ENCODE measurements at regions not wholly inside any gene's neighbourhood (a gene's known extent, or its start where the extent isn't known, plus 50 kb on each side); places are given as distances from the start of the nearest gene placed in this dataset.

GRCh38 chr10:111432588-111432987 lies 355.8 kb downstream of the ADRA2A start:
- no peaks in the 10 kb centered on the region for H3K36me3 ChIP-seq
- H3K27me3 ChIP-seq = no peaks in the 10 kb centered on the region
- TF ChIP-seq POLR2A (IDR thresholded peaks at IDR 0.05) (no peak), POLR2AphosphoS5 (IDR thresholded peaks at IDR 0.05) (no peak), CTCF (IDR thresholded peaks at IDR 0.05) (no peak), EP300 (IDR thresholded peaks at IDR 0.05) (no peak)
- no peak overlapping the region for H3K4me3 ChIP-seq
- intact Hi-C loops (cut with DNase I) = no loop called here
- H3K27ac ChIP-seq = no peak overlapping the region
- H3K4me1 ChIP-seq = no peaks in the 10 kb centered on the region
- no peak for DNase-seq
- no peaks in the 10 kb centered on the region for H3K9me3 ChIP-seq

DNA sequence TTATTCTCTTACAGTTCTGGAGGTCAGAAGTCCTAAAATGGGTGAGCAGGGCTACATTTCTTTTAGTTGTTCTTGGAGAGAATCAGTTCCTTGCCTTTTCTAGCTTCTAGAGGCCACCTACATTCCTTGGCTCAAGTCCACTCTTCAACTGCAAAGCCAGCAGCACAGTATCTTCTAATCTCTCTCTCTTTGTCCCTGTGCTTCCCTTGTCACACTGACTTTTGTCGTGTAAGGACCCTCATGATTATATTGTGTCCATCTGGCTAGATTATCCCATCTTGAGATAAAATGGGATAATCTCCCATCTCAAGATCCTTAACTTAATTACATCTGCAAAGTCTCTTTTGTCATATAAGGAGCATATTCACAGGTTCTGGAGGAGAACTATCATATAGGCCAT lies 359.0 kb downstream of the ADRA2A start:
- H3K27ac ChIP-seq = no peak overlapping the region
- intact Hi-C loops (cut with DNase I) = no loop called here
- no peaks in the 10 kb centered on the region for H3K27me3 ChIP-seq
- H3K4me1 ChIP-seq = no peaks in the 10 kb centered on the region
- no peaks in the 10 kb centered on the region for H3K9me3 ChIP-seq
- H3K4me3 ChIP-seq = no peak overlapping the region
- TF ChIP-seq POLR2A (IDR thresholded peaks at IDR 0.05) (no peak), CTCF (IDR thresholded peaks at IDR 0.05) (no peak)
- H3K36me3 ChIP-seq = no peaks in the 10 kb centered on the region
- WGBS, 2 donors = 80 to 95% methylated on average over 1 of the region's 1 CpG
- no peak for DNase-seq

DNA sequence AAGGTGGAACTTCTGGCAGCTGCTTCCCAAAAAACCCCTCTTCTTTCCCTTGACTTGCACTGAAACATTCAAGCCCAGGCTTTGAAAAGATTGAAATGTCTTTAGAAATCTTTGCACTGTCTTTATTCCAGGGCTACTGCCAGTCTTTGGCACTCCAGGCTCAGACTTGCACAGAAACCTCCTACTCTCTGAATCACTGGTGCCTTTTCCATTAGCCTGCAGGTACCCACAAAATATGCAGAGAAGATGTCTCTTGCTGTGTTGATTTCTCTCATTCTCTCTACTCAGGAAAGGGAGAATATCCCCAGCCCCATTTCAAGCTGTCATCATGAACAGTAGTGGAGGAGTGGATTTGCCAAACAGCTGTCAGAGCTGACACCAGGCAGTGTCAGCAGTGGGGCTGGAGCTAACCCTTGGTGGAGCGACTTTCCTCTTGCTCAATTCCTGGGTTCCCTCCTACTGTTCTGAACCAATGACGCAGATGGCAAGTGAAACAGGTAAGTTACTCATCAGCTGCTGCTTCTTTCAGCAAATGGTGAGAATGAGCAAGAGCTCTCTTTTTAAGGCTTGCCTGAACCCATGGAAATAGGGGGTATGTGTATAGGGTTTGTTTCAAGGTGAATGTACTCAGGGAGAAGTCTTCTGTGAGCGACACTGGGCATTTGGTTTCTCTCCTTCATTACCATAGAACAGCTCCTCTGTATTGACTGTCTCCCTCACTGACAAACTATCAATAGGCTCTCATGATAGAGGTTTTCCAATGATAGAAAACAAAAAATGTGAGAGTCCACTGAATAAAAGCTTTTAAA lies 362.4 kb downstream of the ADRA2A start:
- no peaks in the 10 kb centered on the region for H3K36me3 ChIP-seq
- H3K4me1 ChIP-seq = no peaks in the 10 kb centered on the region
- DNase-seq = no peak
- no peaks in the 10 kb centered on the region for H3K27me3 ChIP-seq
- no peak overlapping the region for H3K4me3 ChIP-seq
- 86 to 87% methylated on average over 3 of the region's 3 CpGs for WGBS, 2 donors
- intact Hi-C loops (cut with DNase I) = no loop called here
- H3K9me3 ChIP-seq = no peaks in the 10 kb centered on the region
- no peak overlapping the region for H3K27ac ChIP-seq
- TF ChIP-seq POLR2A (IDR thresholded peaks at IDR 0.05) = no peak
- no peak for TF ChIP-seq POLR2AphosphoS5 (IDR thresholded peaks at IDR 0.05)
- no peak for TF ChIP-seq EP300 (IDR thresholded peaks at IDR 0.05)
- TF ChIP-seq CTCF (IDR thresholded peaks at IDR 0.05) = no peak

- Histone ChIP-seq H3K36me3 (no peaks in the 10 kb centered on the region), H3K4me3 (no peak overlapping the region), H3K4me1 (no peaks in the 10 kb centered on the region), H3K27me3 (no peaks in the 10 kb centered on the region), H3K9me3 (no peaks in the 10 kb centered on the region), H3K27ac (no peak overlapping the region)
- intact Hi-C loops (cut with DNase I) = no loop called here
- no peak for DNase-seq
- 74 to 83% methylated on average over 5 of the region's 5 CpGs for WGBS, 2 donors
- TF ChIP-seq POLR2A (IDR thresholded peaks at IDR 0.05) (no peak), POLR2AphosphoS5 (IDR thresholded peaks at IDR 0.05) (no peak)
Measured at GRCh38 chr10:111440501-111440900, 363.7 kb downstream of the ADRA2A start.

DNA sequence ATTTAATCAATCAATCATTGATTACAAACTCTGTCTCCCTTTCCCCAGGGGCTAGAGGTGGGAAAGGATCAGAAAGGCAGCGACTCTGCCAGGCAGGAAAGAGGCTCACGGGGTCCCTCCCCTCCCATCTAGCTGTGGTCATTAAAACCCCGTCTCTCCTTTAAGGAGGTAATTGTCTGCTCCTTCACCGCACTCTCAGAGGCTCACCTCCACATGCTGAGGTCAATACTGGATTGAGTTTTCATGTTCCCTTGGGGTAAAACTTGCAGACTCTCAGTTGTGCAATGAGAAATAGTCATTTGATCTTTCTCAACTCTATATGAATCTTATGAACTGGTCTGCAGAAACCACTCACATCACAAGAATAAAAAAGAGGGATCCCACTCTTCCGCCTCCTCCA lies 368.8 kb downstream of the ADRA2A start:
- no peak for DNase-seq
- Histone ChIP-seq H3K27me3 (no peaks in the 10 kb centered on the region), H3K4me3 (no peak overlapping the region), H3K4me1 (no peaks in the 10 kb centered on the region), H3K27ac (no peak overlapping the region), H3K9me3 (no peaks in the 10 kb centered on the region), H3K36me3 (no peaks in the 10 kb centered on the region)
- intact Hi-C loops (cut with DNase I) = no loop called here
- WGBS, 2 donors = 36 to 44% methylated on average over 5 of the region's 5 CpGs
- TF ChIP-seq POLR2AphosphoS5 (IDR thresholded peaks at IDR 0.05) (no peak), EP300 (IDR thresholded peaks at IDR 0.05) (no peak), POLR2A (IDR thresholded peaks at IDR 0.05) (no peak), CTCF (IDR thresholded peaks at IDR 0.05) (no peak)

Data from sigmoid colon (tissue), 6 donors.